ENCODE measurements at regions not wholly inside any gene's neighbourhood (a gene's known extent, or its start where the extent isn't known, plus 50 kb on each side); places are given as distances from the start of the nearest gene placed in this dataset.
"Not testable (repeated sequence)": the region's sequence is repeated elsewhere in the genome, so short reads cannot be mapped to it uniquely, and the experiment has no call there.

DNA sequence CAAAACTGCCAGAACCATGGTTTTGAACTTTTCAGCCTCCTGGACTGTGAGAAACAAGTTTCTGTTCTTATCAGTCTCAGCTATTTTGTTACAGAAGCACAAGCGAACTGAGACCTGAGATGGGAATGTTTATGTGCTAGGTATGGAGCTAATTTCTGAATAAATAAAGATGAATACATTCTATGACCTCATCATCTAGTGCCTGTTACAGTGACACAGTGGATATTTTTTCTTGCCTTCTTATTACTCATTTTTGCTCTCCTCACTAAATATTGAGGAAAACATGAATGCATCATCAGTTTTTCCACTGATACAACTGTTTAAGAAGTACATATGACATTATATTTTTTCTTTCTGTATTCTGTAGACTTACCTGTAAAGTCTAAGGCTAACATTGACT lies 601.9 kb upstream of the TPTE start:
- TF ChIP-seq KLF9 (tag by site-specific recombination; IDR thresholded peaks at IDR 0.05; ENCODE audit: low read depth); BCL11A (tag by site-specific recombination; IDR thresholded peaks at IDR 0.05; ENCODE audit: low read depth); REST (tag by site-specific recombination; IDR thresholded peaks at IDR 0.05); TCF7L2 (IDR thresholded peaks at IDR 0.05; ENCODE audit: borderline replicate concordance, low read depth, low read length); CTCF (tag by site-specific recombination; IDR thresholded peaks at IDR 0.05): not testable (repeated sequence)
- TF ChIP-seq, protein P1, sequence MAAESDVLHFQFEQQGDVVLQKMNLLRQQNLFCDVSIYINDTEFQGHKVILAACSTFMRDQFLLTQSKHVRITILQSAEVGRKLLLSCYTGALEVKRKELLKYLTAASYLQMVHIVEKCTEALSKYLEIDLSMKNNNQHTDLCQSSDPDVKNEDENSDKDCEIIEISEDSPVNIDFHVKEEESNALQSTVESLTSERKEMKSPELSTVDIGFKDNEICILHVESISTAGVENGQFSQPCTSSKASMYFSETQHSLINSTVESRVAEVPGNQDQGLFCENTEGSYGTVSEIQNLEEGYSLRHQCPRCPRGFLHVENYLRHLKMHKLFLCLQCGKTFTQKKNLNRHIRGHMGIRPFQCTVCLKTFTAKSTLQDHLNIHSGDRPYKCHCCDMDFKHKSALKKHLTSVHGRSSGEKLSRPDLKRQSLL (tag by site-specific recombination; IDR thresholded peaks at IDR 0.05), result not testable (repeated sequence)
- TF ChIP-seq, protein P2, sequence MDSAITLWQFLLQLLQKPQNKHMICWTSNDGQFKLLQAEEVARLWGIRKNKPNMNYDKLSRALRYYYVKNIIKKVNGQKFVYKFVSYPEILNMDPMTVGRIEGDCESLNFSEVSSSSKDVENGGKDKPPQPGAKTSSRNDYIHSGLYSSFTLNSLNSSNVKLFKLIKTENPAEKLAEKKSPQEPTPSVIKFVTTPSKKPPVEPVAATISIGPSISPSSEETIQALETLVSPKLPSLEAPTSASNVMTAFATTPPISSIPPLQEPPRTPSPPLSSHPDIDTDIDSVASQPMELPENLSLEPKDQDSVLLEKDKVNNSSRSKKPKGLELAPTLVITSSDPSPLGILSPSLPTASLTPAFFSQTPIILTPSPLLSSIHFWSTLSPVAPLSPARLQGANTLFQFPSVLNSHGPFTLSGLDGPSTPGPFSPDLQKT (IDR thresholded peaks at IDR 0.05; ENCODE audit: borderline replicate concordance, low read depth, low read length), result not testable (repeated sequence)
- TF ChIP-seq, protein P3, sequence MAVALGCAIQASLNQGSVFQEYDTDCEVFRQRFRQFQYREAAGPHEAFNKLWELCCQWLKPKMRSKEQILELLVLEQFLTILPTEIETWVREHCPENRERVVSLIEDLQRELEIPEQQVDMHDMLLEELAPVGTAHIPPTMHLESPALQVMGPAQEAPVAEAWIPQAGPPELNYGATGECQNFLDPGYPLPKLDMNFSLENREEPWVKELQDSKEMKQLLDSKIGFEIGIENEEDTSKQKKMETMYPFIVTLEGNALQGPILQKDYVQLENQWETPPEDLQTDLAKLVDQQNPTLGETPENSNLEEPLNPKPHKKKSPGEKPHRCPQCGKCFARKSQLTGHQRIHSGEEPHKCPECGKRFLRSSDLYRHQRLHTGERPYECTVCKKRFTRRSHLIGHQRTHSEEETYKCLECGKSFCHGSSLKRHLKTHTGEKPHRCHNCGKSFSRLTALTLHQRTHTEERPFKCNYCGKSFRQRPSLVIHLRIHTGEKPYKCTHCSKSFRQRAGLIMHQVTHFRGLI (tag by site-specific recombination; IDR thresholded peaks at IDR 0.05), result not testable (repeated sequence)
- TF ChIP-seq, protein P4, sequence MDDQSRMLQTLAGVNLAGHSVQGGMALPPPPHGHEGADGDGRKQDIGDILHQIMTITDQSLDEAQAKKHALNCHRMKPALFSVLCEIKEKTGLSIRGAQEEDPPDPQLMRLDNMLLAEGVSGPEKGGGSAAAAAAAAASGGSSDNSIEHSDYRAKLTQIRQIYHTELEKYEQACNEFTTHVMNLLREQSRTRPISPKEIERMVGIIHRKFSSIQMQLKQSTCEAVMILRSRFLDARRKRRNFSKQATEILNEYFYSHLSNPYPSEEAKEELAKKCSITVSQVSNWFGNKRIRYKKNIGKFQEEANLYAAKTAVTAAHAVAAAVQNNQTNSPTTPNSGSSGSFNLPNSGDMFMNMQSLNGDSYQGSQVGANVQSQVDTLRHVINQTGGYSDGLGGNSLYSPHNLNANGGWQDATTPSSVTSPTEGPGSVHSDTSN (CRISPR knock-in tag; IDR thresholded peaks at IDR 0.05), result not testable (repeated sequence)
